ENCODE measurements at regions not wholly inside any gene's neighbourhood (a gene's known extent, or its start where the extent isn't known, plus 50 kb on each side); places are given as distances from the start of the nearest gene placed in this dataset.

DNA sequence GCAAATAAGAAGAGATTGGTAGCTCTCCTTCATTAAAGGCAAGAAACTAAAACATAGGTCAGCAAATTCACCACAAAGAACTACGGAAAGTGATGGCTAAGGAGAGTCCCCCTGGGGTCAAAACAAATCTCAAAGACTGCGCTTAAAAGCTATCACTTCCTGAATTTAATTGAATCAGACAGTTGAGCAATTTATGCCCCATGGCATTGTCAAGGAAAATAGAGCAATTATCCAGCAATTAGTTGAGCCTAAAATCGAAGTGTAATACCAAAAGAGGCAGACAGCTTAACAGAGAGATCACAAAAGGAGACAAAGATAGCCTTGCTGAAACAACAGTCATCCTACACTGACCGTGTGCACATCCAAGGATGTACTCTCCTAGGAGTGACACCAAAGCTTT, 74.4 kb upstream of the SCN10A start:
- ChIA-PET POLR2A (ENCODE audit: unreplicated experiment) (no interaction called here), CTCF (no interaction called here)
- H3K9me3 ChIP-seq (ENCODE audit: low read length) = no peaks in the 10 kb centered on the region
- H3K79me2 ChIP-seq (ENCODE audit: low read length) = no peaks in the 10 kb centered on the region
- no peak overlapping the region for H3K27ac ChIP-seq (ENCODE audit: low read length)
- BruUV-seq (replicated peaks) = no TSS peak
- H4K20me1 ChIP-seq (ENCODE audit: low read length) = no peaks in the 10 kb centered on the region
- H3K27me3 ChIP-seq (ENCODE audit: low read length) = peaks cover 31% of the 10 kb centered on the region
- no peak overlapping the region for H3K9ac ChIP-seq (ENCODE audit: low read length)
- H2AFZ ChIP-seq (ENCODE audit: low read length) = no peak overlapping the region
- no peaks in the 10 kb centered on the region for H3K4me1 ChIP-seq (ENCODE audit: insufficient read depth, low read length)
- no peaks in the 10 kb centered on the region for H3K9me2 ChIP-seq (replicated peaks; ENCODE audit: low read length)
- DNase-seq (no peak), ATAC-seq (no peak)
- TF ChIP-seq, protein P1, sequence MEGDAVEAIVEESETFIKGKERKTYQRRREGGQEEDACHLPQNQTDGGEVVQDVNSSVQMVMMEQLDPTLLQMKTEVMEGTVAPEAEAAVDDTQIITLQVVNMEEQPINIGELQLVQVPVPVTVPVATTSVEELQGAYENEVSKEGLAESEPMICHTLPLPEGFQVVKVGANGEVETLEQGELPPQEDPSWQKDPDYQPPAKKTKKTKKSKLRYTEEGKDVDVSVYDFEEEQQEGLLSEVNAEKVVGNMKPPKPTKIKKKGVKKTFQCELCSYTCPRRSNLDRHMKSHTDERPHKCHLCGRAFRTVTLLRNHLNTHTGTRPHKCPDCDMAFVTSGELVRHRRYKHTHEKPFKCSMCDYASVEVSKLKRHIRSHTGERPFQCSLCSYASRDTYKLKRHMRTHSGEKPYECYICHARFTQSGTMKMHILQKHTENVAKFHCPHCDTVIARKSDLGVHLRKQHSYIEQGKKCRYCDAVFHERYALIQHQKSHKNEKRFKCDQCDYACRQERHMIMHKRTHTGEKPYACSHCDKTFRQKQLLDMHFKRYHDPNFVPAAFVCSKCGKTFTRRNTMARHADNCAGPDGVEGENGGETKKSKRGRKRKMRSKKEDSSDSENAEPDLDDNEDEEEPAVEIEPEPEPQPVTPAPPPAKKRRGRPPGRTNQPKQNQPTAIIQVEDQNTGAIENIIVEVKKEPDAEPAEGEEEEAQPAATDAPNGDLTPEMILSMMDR (conservative IDR thresholded peaks at IDR 0.05; ENCODE audit: low read depth, low read length) = no peak
- TF ChIP-seq EZH2 (IDR thresholded peaks at IDR 0.05; ENCODE audit: low read length, unreplicated experiment) (no peak), EZH2phosphoT487 (IDR thresholded peaks at IDR 0.05; ENCODE audit: borderline replicate concordance, low read length) (no peak)
- H3F3A ChIP-seq (ENCODE audit: low read length, unreplicated experiment) = no peaks in the 10 kb centered on the region
- intact Hi-C loops (cut with micrococcal nuclease) = no loop called here
- H3K4me3 ChIP-seq (ENCODE audit: low read length) = no peak overlapping the region
- no peak overlapping the region for H3K4me2 ChIP-seq (ENCODE audit: low read length)
- no peaks in the 10 kb centered on the region for H3K36me3 ChIP-seq (ENCODE audit: low read depth, low read length)

DNA sequence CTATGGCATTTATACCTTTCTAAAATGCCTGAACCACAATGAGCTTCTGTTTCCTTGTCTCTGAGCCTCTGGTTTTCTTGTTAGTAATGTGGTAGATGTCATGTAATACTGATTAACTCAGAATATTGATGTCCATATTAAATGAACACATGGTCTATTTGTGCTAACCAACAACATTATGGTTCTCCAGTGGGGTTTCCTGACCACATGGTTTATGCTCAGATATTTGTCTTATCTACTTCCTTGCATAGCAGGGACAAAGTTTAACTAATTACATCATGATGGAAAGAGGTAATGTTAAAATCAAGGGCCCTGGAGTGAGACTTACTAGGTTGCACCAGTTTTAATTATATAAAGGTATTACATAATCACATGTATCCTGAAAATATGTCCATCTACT, 62.6 kb upstream of the SCN10A start:
- Histone ChIP-seq H3K4me3 (ENCODE audit: low read length) (no peak overlapping the region), H3K27me3 (ENCODE audit: low read length) (peaks cover 51% of the 10 kb centered on the region), H3K9ac (ENCODE audit: low read length) (no peak overlapping the region), H3K4me2 (ENCODE audit: low read length) (no peak overlapping the region), H3F3A (ENCODE audit: low read length, unreplicated experiment) (no peaks in the 10 kb centered on the region), H3K9me2 (replicated peaks; ENCODE audit: low read length) (no peaks in the 10 kb centered on the region), H4K20me1 (ENCODE audit: low read length) (no peaks in the 10 kb centered on the region), H3K27ac (ENCODE audit: low read length) (no peak overlapping the region), H3K36me3 (ENCODE audit: low read depth, low read length) (no peaks in the 10 kb centered on the region), H2AFZ (ENCODE audit: low read length) (no peak overlapping the region), H3K4me1 (ENCODE audit: insufficient read depth, low read length) (no peaks in the 10 kb centered on the region), H3K9me3 (ENCODE audit: low read length) (no peaks in the 10 kb centered on the region), H3K79me2 (ENCODE audit: low read length) (no peaks in the 10 kb centered on the region)
- DNase-seq = no peak
- POLR2A ChIA-PET (ENCODE audit: unreplicated experiment) = no interaction called here
- intact Hi-C loops (cut with micrococcal nuclease) = no loop called here
- no TSS peak for BruUV-seq (replicated peaks)
- ATAC-seq = no peak
- TF ChIP-seq, protein P1 (conservative IDR thresholded peaks at IDR 0.05; ENCODE audit: low read depth, low read length) = no peak
- TF ChIP-seq EZH2 (IDR thresholded peaks at IDR 0.05; ENCODE audit: low read length, unreplicated experiment) (no peak), EZH2phosphoT487 (IDR thresholded peaks at IDR 0.05; ENCODE audit: borderline replicate concordance, low read length) (no peak)
- CTCF ChIA-PET = no interaction called here

Data from PC-3 (cell line).